GM21390 (cell line): ENCODE measurements at regions not wholly inside any gene's neighbourhood (a gene's known extent, or its start where the extent isn't known, plus 50 kb on each side); places are given as distances from the start of the nearest gene placed in this dataset.

Source experiments
- ATAC-seq: cut with Tn5 transposase; IDR thresholded peaks from one replicate; pipeline ENCODE4 v1.9.1; 2021; ENCODE audit not compliant: unreplicated experiment

GRCh38 chr1:119565131-119565772 is 58.2 kb downstream of the HSD3B1 start:
- ATAC-seq = peak; percentile 68

DNA sequence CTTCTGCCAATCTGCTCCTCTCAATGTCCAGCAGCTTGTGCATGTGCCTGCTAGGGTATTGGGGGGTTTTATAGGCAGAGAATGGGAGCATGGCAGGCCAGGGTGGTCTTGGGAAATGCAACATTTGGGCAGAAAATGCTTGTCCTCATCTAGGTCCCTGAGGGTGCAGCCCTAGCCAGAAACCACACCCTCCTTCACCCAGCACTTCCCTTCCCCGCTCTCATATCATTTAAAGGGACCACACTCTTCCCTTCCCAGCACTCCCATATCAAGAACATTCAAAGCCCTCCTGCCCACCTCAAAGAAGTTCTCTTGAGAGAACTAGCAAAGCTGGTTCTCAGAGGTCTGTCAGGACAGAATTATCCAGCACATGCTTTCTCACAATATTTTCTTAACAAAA is 62.1 kb downstream of the HSD3B1 start:
- no peak for ATAC-seq
